ENCODE measurements at regions not wholly inside any gene's neighbourhood (a gene's known extent, or its start where the extent isn't known, plus 50 kb on each side); places are given as distances from the start of the nearest gene placed in this dataset.

GRCh38 chr10:3837647-3838459, 52.8 kb upstream of the KLF6 start:
- TF ChIP-seq CTCF (conservative IDR thresholded peaks at IDR 0.05) (no peak), EZH2 (IDR thresholded peaks at IDR 0.05; ENCODE audit: low read depth) (no peak)
